ENCODE measurements at regions not wholly inside any gene's neighbourhood (a gene's known extent, or its start where the extent isn't known, plus 50 kb on each side); places are given as distances from the start of the nearest gene placed in this dataset.

- ChIA-PET POLR2A (no interaction called here), CTCF (no interaction called here)
- no peak for TF ChIP-seq ELF4 (IDR thresholded peaks at IDR 0.05)
- TF ChIP-seq, protein P1, sequence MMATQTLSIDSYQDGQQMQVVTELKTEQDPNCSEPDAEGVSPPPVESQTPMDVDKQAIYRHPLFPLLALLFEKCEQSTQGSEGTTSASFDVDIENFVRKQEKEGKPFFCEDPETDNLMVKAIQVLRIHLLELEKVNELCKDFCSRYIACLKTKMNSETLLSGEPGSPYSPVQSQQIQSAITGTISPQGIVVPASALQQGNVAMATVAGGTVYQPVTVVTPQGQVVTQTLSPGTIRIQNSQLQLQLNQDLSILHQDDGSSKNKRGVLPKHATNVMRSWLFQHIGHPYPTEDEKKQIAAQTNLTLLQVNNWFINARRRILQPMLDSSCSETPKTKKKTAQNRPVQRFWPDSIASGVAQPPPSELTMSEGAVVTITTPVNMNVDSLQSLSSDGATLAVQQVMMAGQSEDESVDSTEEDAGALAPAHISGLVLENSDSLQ (IDR thresholded peaks at IDR 0.05): no peak
- no peak for TF ChIP-seq TARDBP (IDR thresholded peaks at IDR 0.05)
- TF ChIP-seq L3MBTL2 (conservative IDR thresholded peaks at IDR 0.05): no peak
- TF ChIP-seq SP1 (IDR thresholded peaks at IDR 0.05): no peak
- no peak for TF ChIP-seq ZNF384 (IDR thresholded peaks at IDR 0.05)
- TF ChIP-seq ARNT (IDR thresholded peaks at IDR 0.05): no peak
- no peak for TF ChIP-seq HDGF (IDR thresholded peaks at IDR 0.05; ENCODE audit: borderline replicate concordance)
- no peak for TF ChIP-seq FOXK2 (IDR thresholded peaks at IDR 0.05)
- TF ChIP-seq FOXM1 (IDR thresholded peaks at IDR 0.05; ENCODE audit: borderline replicate concordance): no peak
- no peak for TF ChIP-seq LEF1 (IDR thresholded peaks at IDR 0.05; ENCODE audit: borderline replicate concordance)
- TF ChIP-seq BHLHE40 (IDR thresholded peaks at IDR 0.05; ENCODE audit: borderline replicate concordance): no peak
- TF ChIP-seq FOXA1 (IDR thresholded peaks at IDR 0.05): no peak
- no peak for TF ChIP-seq CTBP1 (IDR thresholded peaks at IDR 0.05; ENCODE audit: borderline replicate concordance)
- TF ChIP-seq SUZ12 (IDR thresholded peaks at IDR 0.05): no peak
- TF ChIP-seq NFRKB (IDR thresholded peaks at IDR 0.05): no peak
- DNase-seq (ENCODE audit: extremely low spot score): no peak
These were observed 1465.7 kb upstream of the DIAPH2 start for GRCh38 chrX:95218976-95219375.

DNA sequence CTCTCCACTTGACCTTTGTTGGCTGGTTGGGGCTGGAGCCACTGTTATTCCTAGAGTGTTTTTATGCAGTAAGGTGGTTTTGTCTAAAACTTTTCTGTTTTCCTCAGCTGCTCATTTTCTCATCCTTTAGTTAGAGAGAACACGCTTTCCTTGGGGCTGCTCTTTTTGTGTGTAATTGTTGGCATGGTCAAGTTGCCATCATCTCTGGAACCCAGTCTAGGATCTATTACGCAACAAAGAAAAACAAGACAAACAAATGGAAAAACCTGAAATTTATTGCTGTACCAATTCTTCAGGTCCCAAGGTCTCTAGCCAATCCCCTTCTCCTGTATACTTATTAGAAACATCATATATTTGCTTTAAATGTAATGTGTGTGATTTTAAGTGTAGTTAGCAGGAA lies 1436.3 kb upstream of the DIAPH2 start:
- no peak for DNase-seq (ENCODE audit: extremely low spot score)
- ChIA-PET POLR2A (no interaction called here), CTCF (no interaction called here)
- TF ChIP-seq NFRKB (IDR thresholded peaks at IDR 0.05) (no peak), ZNF384 (IDR thresholded peaks at IDR 0.05) (no peak), BHLHE40 (IDR thresholded peaks at IDR 0.05; ENCODE audit: borderline replicate concordance) (no peak), LEF1 (IDR thresholded peaks at IDR 0.05; ENCODE audit: borderline replicate concordance) (no peak), ELF4 (IDR thresholded peaks at IDR 0.05) (no peak), ARNT (IDR thresholded peaks at IDR 0.05) (no peak), FOXM1 (IDR thresholded peaks at IDR 0.05; ENCODE audit: borderline replicate concordance) (no peak), CTBP1 (IDR thresholded peaks at IDR 0.05; ENCODE audit: borderline replicate concordance) (no peak), FOXA1 (IDR thresholded peaks at IDR 0.05) (no peak), HDGF (IDR thresholded peaks at IDR 0.05; ENCODE audit: borderline replicate concordance) (no peak), SUZ12 (IDR thresholded peaks at IDR 0.05) (no peak), SP1 (IDR thresholded peaks at IDR 0.05) (no peak), L3MBTL2 (conservative IDR thresholded peaks at IDR 0.05) (no peak), FOXK2 (IDR thresholded peaks at IDR 0.05) (no peak), TARDBP (IDR thresholded peaks at IDR 0.05) (no peak)
- TF ChIP-seq, protein P1 (IDR thresholded peaks at IDR 0.05): no peak

DNA sequence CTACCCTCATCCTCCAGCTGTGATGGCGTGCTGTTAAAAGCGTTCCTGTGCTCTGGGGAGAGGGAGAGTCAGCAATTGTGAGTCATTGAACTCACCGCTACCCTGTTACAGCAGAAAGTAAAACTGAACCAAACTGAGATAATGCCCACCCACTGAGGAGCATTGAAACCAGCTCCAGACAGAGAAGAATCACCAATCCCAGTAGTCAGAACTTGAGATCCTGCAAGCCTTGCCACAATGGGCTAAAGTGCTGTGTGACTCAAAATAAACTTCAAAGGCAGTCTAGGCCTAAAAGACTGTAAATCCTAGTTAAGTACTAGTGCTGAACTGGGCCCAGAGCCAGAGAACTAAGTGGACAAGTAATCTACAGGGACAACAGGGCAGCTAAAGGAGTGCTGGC lies 1394.2 kb upstream of the DIAPH2 start:
- ChIA-PET CTCF (no interaction called here), POLR2A (no interaction called here)
- DNase-seq (ENCODE audit: extremely low spot score): no peak
- TF ChIP-seq ZNF384 (IDR thresholded peaks at IDR 0.05) (no peak), NFRKB (IDR thresholded peaks at IDR 0.05) (no peak), LEF1 (IDR thresholded peaks at IDR 0.05; ENCODE audit: borderline replicate concordance) (no peak), FOXM1 (IDR thresholded peaks at IDR 0.05; ENCODE audit: borderline replicate concordance) (no peak), HDGF (IDR thresholded peaks at IDR 0.05; ENCODE audit: borderline replicate concordance) (no peak), BHLHE40 (IDR thresholded peaks at IDR 0.05; ENCODE audit: borderline replicate concordance) (no peak), SUZ12 (IDR thresholded peaks at IDR 0.05) (no peak), L3MBTL2 (conservative IDR thresholded peaks at IDR 0.05) (no peak), FOXK2 (IDR thresholded peaks at IDR 0.05) (no peak)
- TF ChIP-seq, protein P1 (IDR thresholded peaks at IDR 0.05): no peak

DNA sequence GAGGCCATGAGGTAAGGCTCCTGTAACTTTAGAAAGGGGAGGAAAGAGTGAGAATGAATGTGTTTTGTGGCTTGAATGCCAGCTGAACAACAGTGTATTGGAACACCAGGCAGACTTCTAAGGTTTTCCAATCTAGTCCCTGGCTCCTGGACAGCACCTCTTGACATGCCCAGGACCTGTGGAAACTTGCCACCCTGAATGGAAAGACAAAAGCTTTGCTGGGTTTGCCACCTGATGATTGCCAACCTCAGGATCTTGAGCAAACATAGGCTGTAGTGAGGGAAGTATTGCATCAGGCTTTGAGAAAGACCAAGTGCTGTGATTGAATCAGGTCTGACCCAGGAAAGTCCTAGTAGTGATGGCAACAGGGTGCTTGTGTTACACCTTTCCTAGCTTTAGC lies 1393.1 kb upstream of the DIAPH2 start:
- ChIA-PET CTCF (no interaction called here), POLR2A (no interaction called here)
- no peak for DNase-seq (ENCODE audit: extremely low spot score)
- TF ChIP-seq FOXK2 (IDR thresholded peaks at IDR 0.05): no peak

DNA sequence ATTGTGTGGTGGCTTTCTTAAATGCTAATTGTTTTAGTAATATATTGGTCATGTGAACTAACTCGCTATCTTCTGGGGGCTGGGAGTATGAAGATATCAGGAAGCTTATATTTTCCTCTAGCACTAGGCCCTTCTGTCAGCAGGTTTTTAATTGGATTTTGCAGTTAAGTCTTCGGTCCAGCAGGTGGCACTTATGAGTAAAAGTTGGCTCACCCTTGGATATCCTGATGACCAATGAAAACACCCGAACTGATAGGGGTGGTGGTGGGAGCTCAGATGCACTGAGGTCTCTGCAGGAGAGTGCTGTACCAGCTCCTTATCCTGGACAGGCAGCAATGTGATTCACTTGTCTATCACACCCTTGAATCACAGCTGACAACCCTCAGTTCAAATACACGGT lies 1365.8 kb upstream of the DIAPH2 start:
- peak; percentile 38 for DNase-seq (ENCODE audit: extremely low spot score)
- no peak for TF ChIP-seq NFRKB (IDR thresholded peaks at IDR 0.05)
- TF ChIP-seq ZNF384 (IDR thresholded peaks at IDR 0.05): no peak
- TF ChIP-seq TARDBP (IDR thresholded peaks at IDR 0.05): no peak
- no peak for TF ChIP-seq LEF1 (IDR thresholded peaks at IDR 0.05; ENCODE audit: borderline replicate concordance)
- no peak for TF ChIP-seq BHLHE40 (IDR thresholded peaks at IDR 0.05; ENCODE audit: borderline replicate concordance)
- TF ChIP-seq FOXK2 (IDR thresholded peaks at IDR 0.05): no peak
- no peak for TF ChIP-seq ARNT (IDR thresholded peaks at IDR 0.05)
- TF ChIP-seq HDGF (IDR thresholded peaks at IDR 0.05; ENCODE audit: borderline replicate concordance): no peak
- no peak for TF ChIP-seq SP1 (IDR thresholded peaks at IDR 0.05)
- TF ChIP-seq FOXA1 (IDR thresholded peaks at IDR 0.05): no peak
- no peak for TF ChIP-seq L3MBTL2 (conservative IDR thresholded peaks at IDR 0.05)
- no peak for TF ChIP-seq SUZ12 (IDR thresholded peaks at IDR 0.05)
- no peak for TF ChIP-seq CTBP1 (IDR thresholded peaks at IDR 0.05; ENCODE audit: borderline replicate concordance)
- no peak for TF ChIP-seq ELF4 (IDR thresholded peaks at IDR 0.05)
- no peak for TF ChIP-seq FOXM1 (IDR thresholded peaks at IDR 0.05; ENCODE audit: borderline replicate concordance)
- TF ChIP-seq, protein P1 (IDR thresholded peaks at IDR 0.05): no peak
- CTCF ChIA-PET: interaction anchor here (0.6 kb wide), 1 partner anchor 70 kb away, joined by 3 read pairs; no protein-coding TSS in a partner anchor
- POLR2A ChIA-PET: no interaction called here

GRCh38 chrX:95325185-95325584 lies 1359.5 kb upstream of the DIAPH2 start:
- CTCF ChIA-PET: no interaction called here
- DNase-seq (ENCODE audit: extremely low spot score): no peak
- POLR2A ChIA-PET: no interaction called here
- TF ChIP-seq FOXM1 (IDR thresholded peaks at IDR 0.05; ENCODE audit: borderline replicate concordance) (no peak), ARNT (IDR thresholded peaks at IDR 0.05) (no peak), ELF4 (IDR thresholded peaks at IDR 0.05) (no peak), NFRKB (IDR thresholded peaks at IDR 0.05) (no peak), ZNF384 (IDR thresholded peaks at IDR 0.05) (no peak), BHLHE40 (IDR thresholded peaks at IDR 0.05; ENCODE audit: borderline replicate concordance) (no peak), SUZ12 (IDR thresholded peaks at IDR 0.05) (no peak), FOXA1 (IDR thresholded peaks at IDR 0.05) (no peak), FOXK2 (IDR thresholded peaks at IDR 0.05) (no peak), CTBP1 (IDR thresholded peaks at IDR 0.05; ENCODE audit: borderline replicate concordance) (no peak), SP1 (IDR thresholded peaks at IDR 0.05) (no peak), L3MBTL2 (conservative IDR thresholded peaks at IDR 0.05) (no peak), LEF1 (IDR thresholded peaks at IDR 0.05; ENCODE audit: borderline replicate concordance) (no peak), TARDBP (IDR thresholded peaks at IDR 0.05) (no peak), HDGF (IDR thresholded peaks at IDR 0.05; ENCODE audit: borderline replicate concordance) (no peak)
- TF ChIP-seq, protein P1 (IDR thresholded peaks at IDR 0.05): no peak
